HG03571 (cell line): ENCODE measurements at regions not wholly inside any gene's neighbourhood (a gene's known extent, or its start where the extent isn't known, plus 50 kb on each side); places are given as distances from the start of the nearest gene placed in this dataset.

Experiments
- ATAC-seq: cut with Tn5 transposase; IDR thresholded peaks from one replicate; pipeline ENCODE4 v1.9.1; 2021; ENCODE audit not compliant: unreplicated experiment

DNA sequence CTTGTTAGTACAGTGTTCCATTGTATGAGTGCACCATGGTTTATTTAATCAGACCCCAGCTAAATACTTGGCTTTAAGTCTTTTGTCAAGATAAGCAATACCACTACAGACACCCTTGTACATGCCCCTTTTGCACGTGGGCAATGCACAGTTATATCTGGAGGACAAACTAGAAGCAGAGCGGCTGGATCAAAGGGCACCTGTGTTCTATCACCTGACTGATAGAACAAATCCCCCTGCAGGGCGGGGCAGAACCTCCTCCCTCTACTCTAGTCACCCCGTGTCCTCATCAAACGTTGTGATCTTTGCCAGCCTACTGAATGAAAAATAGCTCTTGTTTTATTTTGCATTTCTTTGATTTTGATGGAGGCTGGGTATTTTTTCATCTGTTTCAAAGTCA, 314.9 kb downstream of the TLE3 start:
- no peak for ATAC-seq

DNA sequence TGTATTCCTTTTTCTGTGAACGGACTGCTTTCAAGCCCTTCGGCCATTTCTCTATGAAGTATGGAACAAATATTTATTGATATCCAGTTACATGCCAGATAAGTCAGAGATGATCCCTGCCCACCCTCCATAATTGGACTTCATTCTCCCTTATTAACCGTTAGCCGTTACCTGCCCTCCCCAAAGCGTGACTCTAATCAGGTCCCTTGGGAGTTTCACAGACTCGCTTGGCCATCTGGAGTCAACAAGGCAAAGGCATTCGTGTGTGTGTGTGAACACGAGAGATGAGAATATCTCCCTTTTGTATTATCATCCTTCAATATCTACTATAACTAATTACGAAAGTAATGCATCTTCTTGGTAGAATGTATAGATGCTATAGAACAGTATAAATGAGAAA, 314.5 kb downstream of the TLE3 start:
- no peak for ATAC-seq

DNA sequence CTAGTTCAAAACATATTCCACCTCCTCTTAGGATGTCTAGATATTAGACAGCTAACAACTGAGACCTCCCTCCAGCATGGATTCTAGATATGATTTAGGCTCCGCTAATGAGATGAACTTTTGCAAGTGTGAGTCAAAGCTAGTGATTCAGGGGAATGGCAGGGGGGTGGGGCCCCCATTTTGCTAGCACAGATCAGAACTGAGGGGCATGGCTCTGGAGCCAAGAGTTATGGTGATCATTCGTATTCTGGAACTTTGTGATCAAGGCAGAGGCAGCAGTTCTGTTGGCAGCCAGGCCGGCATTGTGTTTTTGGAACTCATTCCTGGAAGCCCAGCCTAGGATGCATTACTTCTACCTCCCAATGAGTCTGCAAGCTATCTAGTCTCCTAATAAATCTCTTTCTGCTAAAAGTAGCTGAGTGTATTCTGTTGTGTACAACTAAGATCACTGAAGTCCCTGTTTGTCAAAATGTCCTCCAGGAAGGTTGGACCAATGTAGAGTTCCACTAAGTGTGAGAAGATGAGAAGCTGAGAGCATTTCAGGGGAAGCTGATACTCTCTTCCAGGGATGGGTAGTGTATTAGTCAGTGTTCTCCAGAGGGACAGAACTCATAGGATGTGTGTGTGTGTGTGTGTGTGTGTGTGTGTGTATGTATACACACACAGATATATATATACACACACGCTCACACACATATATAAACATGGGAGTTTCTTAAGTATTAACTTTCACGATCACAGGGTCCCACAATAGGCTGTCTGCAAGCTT, 312.7 kb downstream of the TLE3 start:
- no peak for ATAC-seq

DNA sequence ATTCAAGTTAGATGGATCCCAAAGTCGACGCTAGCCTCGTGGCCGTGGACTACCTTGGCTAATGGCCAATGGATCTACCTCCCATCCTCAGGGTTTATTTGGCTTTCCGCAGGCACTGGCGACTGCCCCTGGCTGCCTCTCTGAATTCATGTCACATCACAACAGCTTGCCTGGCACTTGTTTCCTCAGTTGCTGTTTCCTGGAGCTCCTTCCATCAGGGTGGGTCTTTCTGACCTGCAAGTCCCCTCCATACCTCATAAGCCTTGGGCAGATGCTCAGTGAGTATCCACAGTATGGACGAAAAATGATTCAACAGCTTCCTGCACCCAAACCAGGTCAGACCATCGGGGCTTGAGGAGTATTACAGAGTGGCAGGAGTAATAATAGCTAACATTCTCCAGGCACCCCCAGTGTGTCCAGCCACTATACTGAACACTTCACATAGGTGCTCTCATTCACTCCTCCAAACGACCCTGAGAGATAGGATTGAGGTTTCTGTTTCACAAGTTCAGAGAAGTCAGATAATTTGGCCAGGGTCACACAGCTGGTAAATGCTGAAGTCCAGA, 311.5 kb downstream of the TLE3 start:
- ATAC-seq, result no peak

DNA sequence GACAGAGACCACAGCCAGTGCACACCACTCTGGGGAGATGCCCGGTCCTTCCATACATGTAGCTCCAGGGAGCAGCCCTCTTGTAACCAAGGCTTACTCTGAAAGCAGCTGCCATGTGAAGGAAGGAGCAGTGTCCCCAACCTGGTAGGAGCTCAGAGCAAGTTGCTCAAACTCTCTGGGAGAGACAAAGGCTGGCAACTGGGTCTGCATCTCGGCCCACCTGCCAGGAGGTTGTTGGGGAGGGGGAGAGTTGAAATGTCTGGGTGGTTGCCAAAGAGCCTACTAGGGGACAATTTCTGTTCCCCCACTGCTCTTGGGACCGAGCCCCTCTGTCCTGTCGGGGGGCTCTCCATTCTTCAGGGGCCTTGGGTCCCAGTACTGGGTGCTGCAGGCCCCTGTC, 309.9 kb downstream of the TLE3 start:
- ATAC-seq, result no peak

GRCh38 chr15:69789648-69790393, 307.9 kb downstream of the TLE3 start:
- no peak for ATAC-seq

GRCh38 chr15:69790632-69791031, 307.1 kb downstream of the TLE3 start:
- no peak for ATAC-seq

DNA sequence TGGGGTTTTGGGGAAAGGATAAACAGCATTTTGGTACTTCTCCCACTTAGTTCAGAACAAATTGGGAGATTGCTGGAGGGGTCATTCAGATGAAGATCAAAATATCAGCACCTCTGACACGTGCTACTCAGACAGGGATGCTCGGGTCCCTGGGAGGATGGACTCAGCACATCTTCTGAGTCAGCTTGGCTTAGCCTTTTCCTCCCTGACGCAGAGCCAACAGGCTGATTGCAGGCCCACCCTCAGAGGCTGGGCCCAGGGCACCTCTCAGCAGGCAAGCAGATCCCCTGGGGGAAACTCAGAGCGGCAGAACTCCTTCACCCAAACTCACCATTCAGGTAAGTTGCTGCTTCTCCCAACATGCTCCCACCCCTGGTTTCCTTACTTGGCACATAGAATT, 304.9 kb downstream of the TLE3 start:
- no peak for ATAC-seq

DNA sequence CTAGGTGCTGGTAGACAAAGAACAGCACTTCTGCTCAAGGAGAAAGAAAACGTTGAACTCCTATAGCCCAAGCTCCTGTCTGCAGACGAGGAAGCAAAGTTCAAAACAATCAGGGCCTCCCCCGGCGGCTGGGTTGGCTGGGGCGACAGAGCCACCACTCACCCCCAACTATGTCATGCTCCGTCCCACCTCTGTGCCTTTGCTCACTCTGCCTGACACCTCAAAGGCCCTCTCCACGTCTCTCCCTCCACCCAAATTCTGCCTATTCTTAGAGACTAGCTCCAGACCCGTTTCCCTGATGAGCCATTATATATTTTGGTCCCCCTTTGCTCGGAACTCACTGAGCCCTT, 304.3 kb downstream of the TLE3 start:
- ATAC-seq, result no peak

- ATAC-seq, result no peak
These were observed 303.8 kb downstream of the TLE3 start for GRCh38 chr15:69793781-69794451.

DNA sequence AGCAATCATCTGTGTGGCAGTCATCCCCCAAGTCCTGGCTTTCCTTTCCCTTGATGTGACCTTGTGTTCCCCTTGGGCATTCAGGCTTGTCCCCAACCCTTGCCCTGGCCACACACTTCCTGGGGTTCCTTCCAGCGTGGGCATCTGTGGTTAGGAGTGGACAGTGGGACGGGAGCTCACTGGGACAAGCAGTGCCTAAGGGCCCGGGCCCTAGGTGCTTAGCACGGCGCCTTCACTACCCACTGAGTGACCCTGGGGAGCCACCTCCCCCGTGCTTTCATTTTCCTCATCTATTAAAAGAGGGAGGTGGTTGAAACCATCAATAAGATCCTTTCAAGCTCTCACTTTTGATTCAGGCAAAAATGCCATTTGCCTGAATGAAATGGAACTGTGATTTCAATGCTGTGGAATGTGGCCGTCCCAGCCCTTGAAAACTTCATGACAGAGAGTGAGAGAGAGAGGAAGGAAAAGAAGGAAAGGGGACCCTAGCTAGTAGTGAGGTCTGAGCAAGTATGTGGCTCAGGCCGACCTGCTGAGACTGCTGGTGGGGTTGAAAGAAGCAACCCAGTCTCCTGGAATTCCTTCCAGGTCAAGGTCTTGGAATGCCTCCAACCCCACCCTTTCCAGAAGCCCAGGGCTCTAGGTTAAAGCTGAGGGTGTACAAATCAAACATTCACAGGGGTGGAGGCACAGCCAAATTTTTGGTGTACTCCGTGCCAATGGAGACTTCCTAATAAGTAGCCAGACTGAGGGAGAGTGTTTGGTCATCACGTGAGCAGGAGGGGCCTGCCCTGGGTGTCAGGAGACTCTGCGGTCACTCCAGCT, 302.9 kb downstream of the TLE3 start:
- ATAC-seq, result no peak

DNA sequence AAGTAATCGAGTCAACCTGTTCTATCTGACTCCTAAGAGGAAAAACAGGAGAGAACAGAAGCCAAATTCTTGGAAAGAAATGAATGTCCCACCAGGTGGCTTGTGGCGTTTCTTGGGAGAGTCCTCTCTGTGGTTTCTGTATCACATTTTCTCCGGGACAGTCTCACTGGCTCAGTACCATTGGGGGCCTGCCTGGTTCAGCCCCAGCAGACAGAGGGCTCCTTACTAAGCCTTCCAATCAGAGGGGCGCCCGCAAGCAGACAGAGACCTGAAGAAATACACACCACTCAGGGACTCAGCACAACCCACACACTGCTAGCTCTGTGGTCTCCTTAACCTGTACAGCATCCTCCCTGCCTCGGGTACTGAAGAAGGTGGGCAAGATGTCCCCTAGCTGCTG, 302.1 kb downstream of the TLE3 start:
- ATAC-seq, result no peak

DNA sequence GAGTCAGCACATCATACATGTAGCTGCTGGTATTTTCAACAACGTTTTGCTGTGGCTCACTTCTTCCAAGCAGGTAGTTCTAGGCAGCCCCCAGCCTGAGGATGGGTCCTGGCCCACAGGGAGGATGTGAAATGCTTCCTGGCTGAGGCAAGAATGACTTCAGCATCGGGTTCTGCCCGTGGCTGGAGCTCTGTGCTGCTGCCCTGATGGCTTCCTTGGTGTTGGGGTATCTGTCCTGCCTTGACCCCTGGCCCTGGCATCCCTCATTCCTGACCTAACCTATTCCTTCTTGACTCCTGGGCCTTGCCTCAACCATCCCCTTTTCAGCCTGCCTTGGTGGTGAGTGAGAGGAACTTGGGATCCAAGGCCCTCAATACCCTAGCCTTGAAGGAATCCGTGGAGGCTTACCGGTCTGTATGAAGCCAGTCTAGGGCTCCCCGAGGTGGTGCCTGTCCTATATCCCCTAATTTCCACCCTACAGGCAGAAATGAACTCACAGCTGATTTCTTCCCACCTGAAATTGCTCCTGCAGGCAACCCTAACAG, 300.6 kb downstream of the TLE3 start:
- no peak for ATAC-seq

DNA sequence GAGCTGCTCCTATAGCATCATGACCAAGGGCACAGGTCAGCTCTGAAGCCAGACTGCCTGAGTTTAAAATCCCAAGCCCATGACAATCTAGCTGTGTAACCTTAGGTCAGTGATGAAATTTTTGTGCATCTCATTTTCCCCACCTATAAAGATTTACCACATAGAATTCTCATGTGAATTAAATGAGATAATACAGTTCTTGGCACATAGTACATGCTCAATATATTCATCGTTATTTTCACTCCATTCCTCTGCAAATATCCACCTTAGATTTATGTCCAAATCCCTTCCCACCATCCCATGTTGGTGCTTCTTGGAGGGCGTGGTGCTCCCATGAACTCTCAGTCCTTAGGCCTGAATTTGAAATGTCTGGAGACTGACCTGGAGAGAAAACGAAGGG, 300.1 kb downstream of the TLE3 start:
- ATAC-seq, result no peak

- ATAC-seq, result no peak
These were observed 299.1 kb downstream of the TLE3 start for GRCh38 chr15:69798481-69799250.

GRCh38 chr15:69801144-69801543, 296.6 kb downstream of the TLE3 start:
- no peak for ATAC-seq

DNA sequence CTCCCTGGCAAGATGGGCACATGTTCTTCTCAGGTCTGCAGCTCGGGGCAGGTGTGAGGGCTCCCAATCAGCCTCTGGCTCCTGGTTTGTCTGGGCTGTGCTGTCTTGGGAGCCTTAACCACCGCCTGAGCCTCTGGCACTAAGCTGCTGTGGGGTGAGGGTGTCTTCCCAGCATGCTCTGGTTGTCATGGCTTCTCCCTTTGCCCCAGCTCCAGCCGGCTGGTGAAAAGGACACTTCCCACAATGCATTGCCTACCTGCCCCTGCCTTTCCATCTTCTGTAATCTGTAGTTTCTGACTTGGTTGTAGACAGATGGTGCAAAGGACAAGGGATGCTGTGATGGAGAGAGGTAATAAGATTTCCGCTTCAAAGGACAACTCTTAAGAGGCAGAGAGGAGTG, 295.3 kb downstream of the TLE3 start:
- ATAC-seq, result no peak

DNA sequence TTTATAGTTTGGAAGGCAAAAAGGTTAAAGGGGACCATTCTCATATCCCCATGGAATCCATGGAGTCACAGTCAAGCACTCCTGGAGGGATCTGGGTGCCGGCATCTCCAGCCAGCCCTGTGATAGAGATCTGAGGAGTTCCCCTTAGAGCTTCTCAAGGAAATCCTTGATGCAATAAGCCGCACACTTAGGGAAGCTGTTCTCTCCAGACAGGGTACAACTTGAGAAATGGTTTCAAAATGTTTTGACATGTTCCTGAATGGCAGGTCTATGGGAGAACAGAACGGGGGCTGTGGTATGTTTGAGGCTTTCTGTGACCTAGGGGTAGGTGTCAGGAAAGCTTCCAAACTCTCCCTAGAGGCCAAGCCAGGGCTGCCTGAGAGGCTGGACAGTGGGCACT, 292.9 kb downstream of the TLE3 start:
- no peak for ATAC-seq

- no peak for ATAC-seq
These were observed 292.3 kb downstream of the TLE3 start for GRCh38 chr15:69805248-69805953.
